ENCODE measurements at regions not wholly inside any gene's neighbourhood (a gene's known extent, or its start where the extent isn't known, plus 50 kb on each side); places are given as distances from the start of the nearest gene placed in this dataset.
A peak's percentile ranks its signal among the peaks of the same experiment; 100 is the strongest.

DNA sequence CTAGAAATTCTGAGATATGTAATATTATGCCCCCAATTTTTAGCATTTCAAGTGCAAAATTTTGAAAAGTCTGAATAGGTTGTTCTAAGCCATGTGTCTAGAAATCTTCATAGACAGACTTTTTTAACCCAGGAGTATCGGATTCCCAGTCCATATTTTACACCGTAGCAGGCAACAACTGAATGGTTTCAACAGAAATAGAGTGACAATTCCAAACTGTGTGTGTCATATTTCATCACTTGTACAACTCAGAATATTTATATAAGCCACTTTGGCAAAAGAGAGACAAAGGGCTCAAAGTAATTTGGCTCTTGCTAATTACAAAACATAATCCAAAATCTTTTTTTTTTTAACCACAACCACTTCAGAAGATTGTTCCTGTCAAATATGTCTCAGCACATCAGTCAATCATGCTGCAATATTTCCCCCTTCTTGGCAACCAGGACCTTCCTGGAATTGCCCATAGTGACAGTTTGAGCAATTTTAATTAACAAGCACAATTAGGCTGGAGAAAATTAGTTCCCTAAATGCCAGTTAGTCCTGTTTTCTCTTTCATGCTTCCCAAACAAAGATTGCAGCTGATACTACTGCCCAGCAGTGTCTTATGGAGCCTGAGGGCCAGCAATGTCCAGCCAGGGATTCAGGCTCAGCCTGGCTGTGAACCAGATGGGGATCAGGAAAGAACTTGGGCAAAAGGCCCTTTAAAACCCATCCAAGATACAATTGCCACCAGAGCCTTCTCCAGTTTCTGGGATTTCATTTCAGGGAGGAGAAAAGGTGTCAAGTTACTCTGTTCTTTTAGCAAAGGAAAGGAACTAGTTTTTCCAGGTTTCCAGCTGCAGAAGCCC lies 533.3 kb upstream of the GHITM start:
- Histone ChIP-seq H3K4me1 (ENCODE audit: insufficient read depth, low read length) (no peaks in the 10 kb centered on the region), H3K9me3 (ENCODE audit: low read length) (no peaks in the 10 kb centered on the region), H3K4me2 (ENCODE audit: low read length) (no peak overlapping the region), H4K20me1 (ENCODE audit: low read length) (no peaks in the 10 kb centered on the region), H3K27ac (ENCODE audit: low read length) (no peak overlapping the region), H2AFZ (ENCODE audit: low read length) (no peak overlapping the region), H3K27me3 (ENCODE audit: low read length) (no peaks in the 10 kb centered on the region), H3K9me2 (replicated peaks; ENCODE audit: low read length) (no peaks in the 10 kb centered on the region), H3F3A (ENCODE audit: low read length, unreplicated experiment) (no peaks in the 10 kb centered on the region), H3K36me3 (ENCODE audit: low read depth, low read length) (no peaks in the 10 kb centered on the region), H3K9ac (ENCODE audit: low read length) (no peak overlapping the region), H3K4me3 (ENCODE audit: low read length) (no peak overlapping the region), H3K79me2 (ENCODE audit: low read length) (no peaks in the 10 kb centered on the region)
- no peak for ATAC-seq
- intact Hi-C loops (cut with micrococcal nuclease), result no loop called here
- ChIA-PET POLR2A (ENCODE audit: unreplicated experiment) (no interaction called here), CTCF (no interaction called here)
- TF ChIP-seq, protein P1, sequence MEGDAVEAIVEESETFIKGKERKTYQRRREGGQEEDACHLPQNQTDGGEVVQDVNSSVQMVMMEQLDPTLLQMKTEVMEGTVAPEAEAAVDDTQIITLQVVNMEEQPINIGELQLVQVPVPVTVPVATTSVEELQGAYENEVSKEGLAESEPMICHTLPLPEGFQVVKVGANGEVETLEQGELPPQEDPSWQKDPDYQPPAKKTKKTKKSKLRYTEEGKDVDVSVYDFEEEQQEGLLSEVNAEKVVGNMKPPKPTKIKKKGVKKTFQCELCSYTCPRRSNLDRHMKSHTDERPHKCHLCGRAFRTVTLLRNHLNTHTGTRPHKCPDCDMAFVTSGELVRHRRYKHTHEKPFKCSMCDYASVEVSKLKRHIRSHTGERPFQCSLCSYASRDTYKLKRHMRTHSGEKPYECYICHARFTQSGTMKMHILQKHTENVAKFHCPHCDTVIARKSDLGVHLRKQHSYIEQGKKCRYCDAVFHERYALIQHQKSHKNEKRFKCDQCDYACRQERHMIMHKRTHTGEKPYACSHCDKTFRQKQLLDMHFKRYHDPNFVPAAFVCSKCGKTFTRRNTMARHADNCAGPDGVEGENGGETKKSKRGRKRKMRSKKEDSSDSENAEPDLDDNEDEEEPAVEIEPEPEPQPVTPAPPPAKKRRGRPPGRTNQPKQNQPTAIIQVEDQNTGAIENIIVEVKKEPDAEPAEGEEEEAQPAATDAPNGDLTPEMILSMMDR (conservative IDR thresholded peaks at IDR 0.05; ENCODE audit: low read depth, low read length), result no peak
- TF ChIP-seq EZH2phosphoT487 (IDR thresholded peaks at IDR 0.05; ENCODE audit: borderline replicate concordance, low read length), result no peak
- TF ChIP-seq EZH2 (IDR thresholded peaks at IDR 0.05; ENCODE audit: low read length, unreplicated experiment), result no peak
- no TSS peak for BruUV-seq (replicated peaks)
- DNase-seq, result peak; percentile 1

DNA sequence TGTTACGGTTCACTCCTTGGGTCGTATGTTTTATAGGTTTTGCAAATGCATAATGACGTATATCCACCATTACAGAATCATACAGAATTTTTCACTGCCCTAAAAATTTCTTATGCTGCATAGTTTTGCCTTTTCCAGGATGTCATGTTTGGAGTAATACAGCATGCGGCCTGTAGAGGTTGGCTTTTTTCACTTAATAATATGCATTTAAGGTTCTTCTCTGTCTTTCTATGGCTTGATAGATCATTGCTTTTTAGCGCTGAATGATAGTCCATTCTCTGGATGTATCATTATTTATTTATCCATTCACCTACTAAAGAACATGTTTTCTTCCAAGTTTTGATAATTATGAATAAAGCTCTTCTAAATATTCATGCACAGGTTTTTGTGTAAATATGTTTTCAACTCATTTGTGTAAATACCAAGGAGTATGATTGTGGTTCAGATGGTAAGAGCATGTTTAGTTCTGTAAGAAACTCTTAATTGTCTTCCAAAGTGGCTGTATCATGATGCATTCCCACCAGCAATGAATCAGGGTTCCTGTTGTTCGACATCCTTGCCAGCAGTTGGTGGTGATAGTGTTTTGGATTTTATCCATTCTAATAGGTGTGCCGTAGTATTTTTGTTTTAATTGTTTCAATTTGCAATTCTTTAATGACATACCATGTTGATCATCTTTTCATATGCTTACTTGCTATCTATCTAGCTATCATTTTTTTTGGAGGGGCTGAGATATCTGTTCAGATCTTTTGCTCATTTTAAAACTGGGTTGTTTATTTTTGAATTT lies 531.2 kb upstream of the GHITM start:
- Histone ChIP-seq H3K79me2 (ENCODE audit: low read length) (no peaks in the 10 kb centered on the region), H3F3A (ENCODE audit: low read length, unreplicated experiment) (no peaks in the 10 kb centered on the region), H3K9ac (ENCODE audit: low read length) (no peak overlapping the region), H3K9me2 (replicated peaks; ENCODE audit: low read length) (no peaks in the 10 kb centered on the region), H3K27me3 (ENCODE audit: low read length) (no peaks in the 10 kb centered on the region), H2AFZ (ENCODE audit: low read length) (no peak overlapping the region), H4K20me1 (ENCODE audit: low read length) (no peaks in the 10 kb centered on the region), H3K27ac (ENCODE audit: low read length) (no peak overlapping the region), H3K4me2 (ENCODE audit: low read length) (no peak overlapping the region), H3K4me1 (ENCODE audit: insufficient read depth, low read length) (no peaks in the 10 kb centered on the region), H3K4me3 (ENCODE audit: low read length) (no peak overlapping the region), H3K9me3 (ENCODE audit: low read length) (no peaks in the 10 kb centered on the region), H3K36me3 (ENCODE audit: low read depth, low read length) (no peaks in the 10 kb centered on the region)
- no TSS peak for BruUV-seq (replicated peaks)
- TF ChIP-seq, protein P1 (conservative IDR thresholded peaks at IDR 0.05; ENCODE audit: low read depth, low read length), result no peak
- TF ChIP-seq EZH2phosphoT487 (IDR thresholded peaks at IDR 0.05; ENCODE audit: borderline replicate concordance, low read length), result no peak
- no peak for TF ChIP-seq EZH2 (IDR thresholded peaks at IDR 0.05; ENCODE audit: low read length, unreplicated experiment)
- ChIA-PET CTCF (no interaction called here), POLR2A (ENCODE audit: unreplicated experiment) (no interaction called here)
- ATAC-seq (no peak), DNase-seq (no peak)
- intact Hi-C loops (cut with micrococcal nuclease), result no loop called here

DNA sequence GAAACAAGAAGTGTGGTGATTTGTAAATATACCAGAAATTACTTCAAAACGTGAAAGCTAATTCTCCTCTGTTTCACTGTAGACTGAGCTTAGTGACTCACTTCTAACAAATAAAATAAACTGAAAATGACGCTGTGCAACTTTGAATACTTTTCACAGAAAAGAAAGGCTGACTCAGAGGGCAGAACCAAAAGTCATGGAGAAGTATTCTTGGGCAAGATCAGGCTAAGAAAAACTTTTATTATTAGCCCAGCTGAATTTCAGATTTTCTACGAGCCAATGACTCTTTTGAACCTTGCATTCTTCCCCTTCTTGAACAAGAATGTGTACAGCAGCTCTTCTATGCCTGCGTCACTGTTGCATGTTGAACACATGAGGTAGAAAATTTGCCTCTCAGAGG lies 527.3 kb upstream of the GHITM start:
- TF ChIP-seq, protein P1 (conservative IDR thresholded peaks at IDR 0.05; ENCODE audit: low read depth, low read length), result no peak
- TF ChIP-seq EZH2 (IDR thresholded peaks at IDR 0.05; ENCODE audit: low read length, unreplicated experiment) (no peak), EZH2phosphoT487 (IDR thresholded peaks at IDR 0.05; ENCODE audit: borderline replicate concordance, low read length) (no peak)
- Histone ChIP-seq H3K9ac (ENCODE audit: low read length) (no peak overlapping the region), H4K20me1 (ENCODE audit: low read length) (no peaks in the 10 kb centered on the region), H3K27ac (ENCODE audit: low read length) (no peak overlapping the region), H3K79me2 (ENCODE audit: low read length) (no peaks in the 10 kb centered on the region), H3K4me1 (ENCODE audit: insufficient read depth, low read length) (no peaks in the 10 kb centered on the region), H3K36me3 (ENCODE audit: low read depth, low read length) (no peaks in the 10 kb centered on the region), H3K9me3 (ENCODE audit: low read length) (no peaks in the 10 kb centered on the region), H2AFZ (ENCODE audit: low read length) (no peak overlapping the region), H3K4me3 (ENCODE audit: low read length) (no peak overlapping the region), H3F3A (ENCODE audit: low read length, unreplicated experiment) (no peaks in the 10 kb centered on the region), H3K4me2 (ENCODE audit: low read length) (no peak overlapping the region), H3K9me2 (replicated peaks; ENCODE audit: low read length) (no peaks in the 10 kb centered on the region), H3K27me3 (ENCODE audit: low read length) (no peaks in the 10 kb centered on the region)
- ATAC-seq (no peak), DNase-seq (no peak)
- ChIA-PET CTCF (no interaction called here), POLR2A (ENCODE audit: unreplicated experiment) (no interaction called here)
- BruUV-seq (replicated peaks), result no TSS peak
- intact Hi-C loops (cut with micrococcal nuclease), result no loop called here

All from PC-3 (cell line).